Fibroblast of peridontal ligament (primary cell): ENCODE measurements at regions not wholly inside any gene's neighbourhood (a gene's known extent, or its start where the extent isn't known, plus 50 kb on each side); places are given as distances from the start of the nearest gene placed in this dataset.

ENCODE experiments used
- DNase-seq: peaks from one replicate; pipeline ENCODE4 v3.0.0-alpha.2; 2010; ENCODE audit errors: extremely low read depth

DNA sequence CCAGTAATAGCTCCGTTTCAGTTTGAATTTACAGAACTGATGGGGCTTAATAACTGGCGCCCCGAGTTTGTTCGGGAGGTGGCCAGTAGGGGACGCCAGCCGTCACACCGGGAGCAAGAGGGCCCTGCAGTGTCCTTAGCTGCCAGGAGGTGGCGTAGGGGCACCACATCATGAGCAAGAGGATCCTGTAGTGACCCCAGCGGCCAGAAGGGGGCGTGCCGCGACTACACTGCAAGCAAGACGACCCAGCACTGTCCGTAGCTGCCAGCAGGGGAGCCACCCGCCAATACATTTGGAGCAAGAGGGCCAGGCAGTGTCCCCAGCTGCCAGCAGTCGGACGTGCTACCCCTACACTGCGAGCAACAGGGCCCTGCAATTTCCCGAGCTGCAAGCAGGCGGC, 663.7 kb upstream of the B3GAT1 start:
- DNase-seq: peak; percentile 3

DNA sequence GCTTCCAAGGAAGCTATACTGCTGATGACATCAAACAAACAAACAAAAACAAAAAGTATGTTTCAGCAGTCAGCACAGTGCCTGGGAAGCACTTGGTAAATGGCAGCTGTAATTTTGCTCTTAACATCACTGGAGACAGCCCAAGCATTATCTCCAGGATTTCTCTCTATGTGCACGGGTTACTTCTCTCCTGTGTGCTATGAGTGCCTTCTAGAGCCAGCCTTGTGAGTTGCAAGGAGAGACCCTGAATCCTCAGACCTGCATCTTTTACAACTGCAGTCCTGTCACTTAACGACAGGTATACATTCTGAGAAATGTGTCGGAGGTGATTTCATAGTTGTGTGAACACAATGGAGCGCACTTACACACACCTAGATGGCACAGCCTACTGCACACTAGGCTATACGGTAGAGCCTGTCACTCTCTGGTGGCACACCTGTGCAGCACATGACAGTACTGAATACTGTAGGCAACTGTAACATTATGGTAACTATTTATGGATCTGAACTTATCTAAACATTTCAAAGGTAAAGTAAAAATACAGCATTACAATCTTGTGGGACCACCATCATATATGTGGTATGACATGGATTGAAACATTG, 662.5 kb upstream of the B3GAT1 start:
- no peak for DNase-seq

DNA sequence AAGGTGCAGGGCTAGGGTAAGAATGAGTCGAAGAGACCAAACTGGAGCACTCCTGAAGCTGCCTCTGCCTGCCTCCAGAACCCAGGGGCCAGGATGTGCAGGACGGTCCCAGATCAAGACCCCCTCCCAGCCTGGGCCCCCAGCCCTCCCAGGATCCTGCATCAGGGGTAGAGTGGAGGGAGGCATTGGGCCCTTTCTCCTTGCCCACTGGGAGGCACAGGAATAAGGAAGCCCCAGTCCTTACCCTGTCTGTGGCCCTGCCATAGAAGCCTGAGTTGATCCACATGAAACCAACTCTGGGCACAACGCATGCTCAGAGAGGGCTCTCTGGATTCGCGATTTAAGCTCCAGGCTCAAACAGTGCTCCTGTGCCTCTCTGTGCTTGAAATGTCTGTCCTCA, 661.8 kb upstream of the B3GAT1 start:
- no peak for DNase-seq

DNA sequence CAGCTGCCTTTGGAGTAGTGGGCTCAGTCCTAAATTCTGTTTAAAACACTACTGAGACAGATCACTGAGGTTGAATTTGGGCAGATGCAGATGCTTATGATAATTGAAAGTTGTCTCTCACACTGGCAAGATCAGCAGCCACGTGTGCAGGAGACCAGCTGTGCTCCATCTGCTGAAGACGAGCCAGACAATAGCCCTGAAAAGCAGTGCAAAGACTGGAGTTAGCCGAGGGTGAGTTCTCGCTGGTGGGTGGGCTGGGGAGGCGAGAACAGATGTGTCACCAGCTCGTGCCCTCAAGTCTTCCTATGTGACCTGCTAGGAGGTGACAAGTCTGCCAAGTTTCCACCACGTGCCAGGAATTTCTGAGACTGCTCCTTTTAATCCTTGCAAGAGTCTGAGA, 661.3 kb upstream of the B3GAT1 start:
- no peak for DNase-seq

DNA sequence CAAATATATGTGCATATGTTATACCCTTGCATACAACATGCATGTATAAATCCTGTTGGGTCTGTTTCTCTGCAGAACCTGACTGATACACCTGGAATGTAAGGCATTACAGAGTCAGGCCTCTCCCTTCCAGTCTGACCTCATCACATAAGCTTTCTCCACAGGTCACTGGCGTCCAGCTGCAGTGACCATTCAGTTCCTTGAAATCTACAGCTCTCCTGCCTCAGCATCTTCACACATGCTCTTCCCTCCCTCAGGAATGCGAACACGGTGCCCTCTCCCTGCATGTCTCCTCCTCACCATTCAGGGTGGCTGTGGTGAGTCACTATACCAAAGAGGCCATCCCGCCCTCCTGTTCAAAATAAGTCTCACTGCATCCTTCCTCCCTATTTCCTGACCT, 657.8 kb upstream of the B3GAT1 start:
- DNase-seq: no peak

DNA sequence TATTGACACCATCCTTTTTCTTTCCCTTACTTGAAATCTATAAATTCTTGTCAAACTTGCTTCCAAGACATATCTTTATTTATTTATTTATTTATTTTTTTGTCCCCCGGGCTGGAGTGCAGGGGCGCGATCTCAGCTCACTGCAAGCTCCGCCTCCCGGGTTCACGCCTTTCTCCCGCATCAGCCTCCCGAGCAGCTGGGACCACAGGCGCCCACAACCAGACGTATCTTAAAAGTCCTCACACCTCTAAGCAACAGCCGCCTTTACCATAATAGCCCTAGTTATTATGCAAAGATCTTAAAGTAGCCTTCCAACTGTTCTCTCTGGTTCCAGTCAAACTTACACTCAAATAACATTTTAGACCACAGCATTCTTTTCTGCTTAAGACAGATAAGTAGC, 657.0 kb upstream of the B3GAT1 start:
- no peak for DNase-seq

DNA sequence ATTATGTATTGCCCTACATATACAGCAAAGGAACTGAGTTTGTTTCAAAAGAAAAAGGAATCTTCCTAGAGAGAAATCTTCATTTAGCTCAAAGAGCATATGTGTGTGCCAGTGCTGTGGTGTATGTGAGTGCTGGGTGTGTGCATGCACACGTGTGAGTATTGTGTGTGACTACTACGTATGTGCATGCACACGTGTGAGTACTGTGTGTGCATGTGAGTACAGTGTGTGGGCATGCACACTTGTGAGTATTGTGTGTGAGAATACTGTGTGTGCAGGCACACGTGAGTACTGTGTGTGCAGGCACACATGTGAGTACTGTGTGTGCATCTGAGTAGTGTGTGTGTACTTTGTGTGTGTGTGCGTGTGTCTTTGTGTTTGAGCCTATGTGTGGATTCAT, 651.0 kb upstream of the B3GAT1 start:
- no peak for DNase-seq

DNA sequence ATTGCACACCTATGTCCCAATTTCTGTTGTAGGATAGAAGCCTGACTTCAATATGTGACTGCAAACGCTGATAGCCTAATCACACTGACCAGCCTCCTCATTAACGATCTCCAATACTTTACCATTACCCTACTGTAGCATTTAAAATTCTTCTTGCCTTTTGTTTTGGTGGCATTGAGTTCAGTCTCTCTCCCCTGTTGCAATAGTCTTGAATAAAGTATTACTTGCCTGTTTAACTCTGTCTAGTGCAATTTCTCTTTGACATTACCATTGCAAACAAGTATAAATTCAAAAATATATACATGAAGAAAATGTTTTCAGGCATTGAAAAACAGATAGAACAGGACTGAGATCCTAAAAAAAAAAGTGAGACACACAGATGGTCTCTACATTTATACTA, 649.1 kb upstream of the B3GAT1 start:
- no peak for DNase-seq

DNA sequence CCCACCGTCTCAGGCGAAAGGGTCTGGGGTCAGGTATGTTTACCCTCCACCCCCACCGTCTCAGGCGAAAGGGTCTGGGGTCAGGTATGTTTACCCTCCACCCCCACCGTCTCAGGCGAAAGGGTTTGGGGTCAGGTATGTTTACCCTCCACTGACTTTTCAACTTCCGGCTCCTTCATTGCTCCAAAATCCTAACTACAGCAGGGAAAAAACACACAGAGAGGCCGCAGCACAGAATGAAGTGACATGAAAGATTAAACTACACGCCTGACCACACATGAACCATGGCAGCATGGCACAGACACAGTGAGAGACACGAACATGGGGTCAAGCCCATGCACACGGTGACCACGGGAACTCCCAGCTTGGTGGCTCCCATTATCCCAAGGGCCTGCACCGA, 634.9 kb upstream of the B3GAT1 start:
- DNase-seq: no peak

DNA sequence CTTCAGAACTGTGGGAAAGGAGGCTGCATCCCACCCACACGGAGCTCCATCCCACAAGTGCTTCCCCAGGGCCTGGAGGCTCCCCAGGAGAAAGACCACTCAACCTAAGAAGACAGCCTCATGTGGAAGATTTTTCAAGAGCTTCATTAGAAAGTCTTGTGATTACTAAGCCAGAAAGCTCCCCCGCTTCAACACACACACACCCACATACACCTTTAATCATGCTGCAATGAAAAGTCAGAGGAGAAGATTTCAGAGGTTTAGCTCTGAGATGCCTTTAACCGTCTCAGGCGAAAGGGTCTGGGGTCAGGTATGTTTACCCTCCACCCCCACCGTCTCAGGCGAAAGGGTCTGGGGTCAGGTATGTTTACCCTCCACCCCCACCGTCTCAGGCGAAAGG, 634.5 kb upstream of the B3GAT1 start:
- no peak for DNase-seq

DNA sequence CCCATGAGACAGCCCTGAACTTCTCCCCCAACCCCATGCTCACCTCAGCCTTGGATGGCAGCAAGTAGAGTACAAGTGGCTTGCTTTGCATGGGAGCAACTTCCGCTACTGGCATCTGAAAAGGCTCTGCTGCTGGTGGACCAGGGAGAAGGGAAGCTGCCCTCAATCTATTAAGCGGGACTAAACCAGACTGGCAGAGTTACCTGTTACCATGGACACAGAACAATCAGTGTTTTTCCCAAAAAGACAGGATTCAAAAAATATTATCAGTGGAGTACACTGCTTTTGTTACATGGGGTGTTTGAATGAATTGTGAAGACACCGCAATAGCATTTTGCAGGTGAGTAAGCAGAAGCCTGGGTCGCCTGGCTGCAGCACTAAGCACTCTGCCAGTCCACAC, 631.4 kb upstream of the B3GAT1 start:
- DNase-seq: no peak

DNA sequence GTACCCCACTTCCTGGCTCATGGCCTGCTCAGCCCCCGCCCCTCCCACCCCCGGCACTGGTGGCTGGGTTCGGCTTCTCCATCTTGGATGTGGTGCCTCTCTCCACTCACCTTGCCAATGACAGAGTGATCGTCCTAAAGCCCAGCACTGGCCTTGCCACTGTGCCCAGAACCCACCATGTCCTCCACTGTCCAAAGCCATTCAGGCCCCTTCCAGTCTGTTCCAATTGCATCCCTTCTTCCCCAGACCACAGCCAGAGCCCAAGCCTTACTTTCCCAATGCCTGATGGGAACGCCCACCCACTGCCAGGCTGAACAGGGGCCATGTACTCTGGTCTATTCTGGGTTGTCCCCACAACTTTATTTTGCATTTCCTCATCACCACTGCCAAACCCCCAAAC, 625.8 kb upstream of the B3GAT1 start:
- DNase-seq: no peak

DNA sequence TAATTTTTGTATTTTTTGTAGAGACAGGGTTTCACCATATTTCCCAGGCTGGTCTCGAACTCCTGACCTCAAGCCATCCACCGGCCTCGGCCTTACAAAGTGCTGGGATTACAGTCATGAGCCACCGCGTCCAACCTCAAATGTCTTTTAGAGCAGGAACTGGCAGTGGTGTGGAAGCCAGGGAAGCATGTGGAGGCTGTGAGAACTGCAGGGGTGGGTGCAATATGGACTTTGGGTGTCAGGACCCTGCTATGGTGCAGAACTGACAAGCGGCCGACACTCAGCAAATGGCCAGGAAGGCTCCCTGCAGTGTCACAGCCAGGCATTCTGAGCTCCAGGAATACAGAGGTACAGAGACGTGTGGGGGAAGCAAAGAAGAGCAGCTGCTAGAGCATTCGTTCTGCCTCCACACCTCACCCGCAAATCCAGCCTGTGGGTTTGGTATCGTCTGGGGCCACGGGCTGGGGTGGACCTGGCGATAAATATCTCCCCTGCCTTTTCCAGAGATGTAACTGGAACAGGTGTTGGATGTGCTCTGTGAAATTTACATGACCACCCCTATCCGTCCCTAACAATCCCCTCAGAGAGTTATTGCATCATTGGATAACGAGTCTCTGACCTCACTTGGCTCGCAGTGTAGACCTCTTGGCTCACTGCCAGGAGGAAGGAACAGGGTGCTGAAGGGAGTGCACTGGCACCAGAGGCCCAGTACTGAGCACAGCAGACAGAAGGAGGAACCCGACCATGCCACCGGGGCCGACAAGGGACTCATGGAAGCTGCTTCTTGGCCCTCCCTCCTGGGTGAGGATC, 624.7 kb upstream of the B3GAT1 start:
- DNase-seq: no peak

DNA sequence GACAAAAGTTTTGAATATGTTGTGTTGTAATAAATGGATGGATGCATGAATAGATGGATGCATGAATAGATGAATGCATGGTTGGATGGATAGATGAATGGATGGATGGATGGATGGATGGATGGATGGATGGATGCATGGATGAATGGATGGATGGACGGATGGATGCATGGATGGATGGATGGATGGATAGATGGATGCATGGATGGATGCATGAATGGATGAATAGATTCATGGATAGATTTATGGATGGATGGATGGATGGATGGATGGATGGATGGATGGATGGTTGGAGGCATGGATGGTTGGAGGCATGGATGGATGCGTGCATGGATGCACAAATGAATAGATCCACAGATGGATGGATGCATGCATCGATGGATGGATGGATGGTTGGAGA, 623.2 kb upstream of the B3GAT1 start:
- DNase-seq: no peak

DNA sequence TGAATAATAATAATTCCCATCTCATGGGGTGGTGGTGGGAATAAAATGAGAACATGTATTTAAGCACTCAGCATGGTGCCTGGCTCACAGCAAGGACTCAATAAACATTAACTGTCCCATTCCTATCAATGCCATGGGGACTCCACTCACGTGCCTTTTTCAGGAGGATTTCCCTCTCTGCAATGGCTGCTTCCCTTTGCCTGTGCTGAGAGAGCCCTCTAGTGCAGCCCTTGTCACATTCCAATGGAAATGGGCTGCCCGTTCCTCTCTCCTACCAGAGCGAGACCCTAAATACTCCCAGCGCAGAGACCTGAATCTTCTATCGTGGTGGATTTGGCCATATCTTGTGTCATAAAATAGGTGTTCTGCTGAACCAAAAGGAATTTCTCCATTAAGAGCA, 621.5 kb upstream of the B3GAT1 start:
- DNase-seq: no peak

DNA sequence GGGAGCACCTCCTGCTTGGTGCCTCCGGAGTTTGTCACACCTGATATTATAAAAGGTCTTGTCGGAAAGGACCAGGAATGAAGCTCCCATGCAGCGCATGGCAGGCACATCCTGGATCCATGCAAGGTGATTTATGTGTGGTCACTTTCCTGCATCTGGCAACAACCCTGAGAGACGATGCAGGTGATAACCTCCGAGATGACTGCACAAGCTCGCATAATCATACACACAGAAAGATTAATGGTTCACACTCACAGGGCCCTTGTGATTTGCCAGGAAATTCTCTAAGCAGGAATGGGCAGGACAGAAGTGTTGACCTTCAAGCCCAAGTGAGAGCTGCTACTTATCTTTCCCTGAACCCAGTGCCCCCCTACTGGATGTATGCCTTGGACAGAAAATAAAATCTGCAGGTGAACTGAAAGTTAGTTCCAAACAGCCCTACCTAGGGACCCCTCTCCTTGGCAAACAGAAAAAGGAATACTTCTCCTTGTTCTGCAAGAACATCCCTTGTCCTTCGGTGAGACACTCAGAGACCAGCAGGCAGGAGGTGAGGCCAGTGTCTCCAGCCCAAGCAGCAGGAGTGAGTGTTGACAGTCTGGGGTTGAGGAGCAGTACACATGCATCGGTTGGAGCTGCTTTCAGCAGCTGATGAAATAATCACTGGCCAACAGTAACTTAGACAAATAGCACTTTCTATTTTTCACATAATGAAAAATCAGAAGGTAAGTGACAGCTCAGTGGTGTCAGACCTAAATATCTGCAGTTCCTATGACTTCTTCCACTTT, 619.4 kb upstream of the B3GAT1 start:
- DNase-seq: no peak

DNA sequence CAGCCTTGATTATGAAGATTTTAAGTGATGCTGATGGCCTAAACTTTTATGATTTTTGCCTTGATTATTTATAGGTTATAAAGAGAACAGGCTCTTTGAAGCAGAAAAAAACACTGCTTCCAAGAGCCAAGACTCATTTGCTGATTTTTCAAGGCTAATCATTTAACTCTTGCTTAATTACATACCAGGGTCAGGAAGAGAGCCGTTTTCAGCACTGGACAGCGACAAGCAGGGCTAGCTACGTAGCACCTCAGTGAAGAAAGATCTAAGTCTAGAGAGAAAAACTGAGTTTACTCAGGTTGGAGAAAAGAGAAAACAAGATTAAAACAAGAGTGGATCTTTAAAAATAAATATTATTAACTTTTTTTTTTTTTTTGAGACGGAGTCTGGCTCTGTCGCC, 615.4 kb upstream of the B3GAT1 start:
- peak; percentile 14 for DNase-seq

DNA sequence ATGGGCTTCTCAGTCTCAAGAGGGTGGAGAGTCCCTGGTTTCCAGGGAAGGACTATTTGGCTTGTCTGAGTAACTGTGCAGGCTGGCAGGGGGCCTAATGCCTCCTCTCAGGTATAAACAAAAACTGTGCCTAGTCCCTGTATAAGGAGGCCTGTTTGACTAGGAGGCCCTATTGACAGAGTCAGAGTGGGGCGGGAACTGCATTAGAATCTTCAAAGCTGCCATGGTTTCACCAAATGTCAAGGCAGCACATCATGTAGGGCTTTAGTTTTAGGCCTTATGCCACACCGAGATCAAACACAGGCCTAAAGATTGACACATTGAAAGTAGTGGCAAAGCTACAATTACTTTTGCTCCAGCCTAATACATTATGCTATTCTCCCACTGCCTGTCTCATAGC, 611.5 kb upstream of the B3GAT1 start:
- no peak for DNase-seq

DNA sequence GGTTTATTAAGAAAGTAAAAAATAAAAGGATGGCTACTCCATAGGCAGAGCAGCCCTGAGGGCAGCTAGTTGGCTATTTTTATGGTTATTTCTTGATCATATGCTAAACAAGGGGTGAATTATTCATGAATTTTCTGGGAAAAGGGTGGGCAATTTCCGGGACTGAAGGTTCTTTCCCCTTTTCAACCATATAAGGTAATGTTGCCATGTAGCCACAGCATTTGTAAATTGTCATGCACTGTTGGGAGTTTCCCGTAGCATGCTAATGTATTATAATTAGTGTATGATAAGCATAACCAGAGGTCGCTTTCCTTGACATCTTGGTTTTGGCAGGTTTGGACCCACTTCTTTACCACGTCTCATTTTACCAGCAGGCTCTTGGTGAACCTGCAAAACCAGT, 610.4 kb upstream of the B3GAT1 start:
- DNase-seq: no peak

DNA sequence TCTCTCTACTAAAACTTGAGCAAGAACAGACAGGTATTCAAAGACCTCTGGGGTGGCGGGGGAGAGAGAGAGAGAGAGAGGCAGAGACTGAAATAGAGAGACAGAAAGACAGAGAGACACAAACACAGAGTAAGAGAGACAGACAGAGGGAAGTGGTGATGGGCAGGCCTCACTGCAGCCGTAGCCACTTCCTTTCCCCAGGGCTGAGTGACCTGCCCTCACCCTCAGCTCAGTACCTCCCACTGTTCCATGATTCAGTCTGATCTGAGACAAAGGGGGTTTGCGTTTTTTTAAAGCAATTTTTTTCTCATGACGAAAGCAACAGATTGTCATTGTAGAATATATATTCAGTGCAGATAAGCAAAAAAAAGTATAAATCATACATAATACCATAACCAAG, 607.9 kb upstream of the B3GAT1 start:
- no peak for DNase-seq

DNA sequence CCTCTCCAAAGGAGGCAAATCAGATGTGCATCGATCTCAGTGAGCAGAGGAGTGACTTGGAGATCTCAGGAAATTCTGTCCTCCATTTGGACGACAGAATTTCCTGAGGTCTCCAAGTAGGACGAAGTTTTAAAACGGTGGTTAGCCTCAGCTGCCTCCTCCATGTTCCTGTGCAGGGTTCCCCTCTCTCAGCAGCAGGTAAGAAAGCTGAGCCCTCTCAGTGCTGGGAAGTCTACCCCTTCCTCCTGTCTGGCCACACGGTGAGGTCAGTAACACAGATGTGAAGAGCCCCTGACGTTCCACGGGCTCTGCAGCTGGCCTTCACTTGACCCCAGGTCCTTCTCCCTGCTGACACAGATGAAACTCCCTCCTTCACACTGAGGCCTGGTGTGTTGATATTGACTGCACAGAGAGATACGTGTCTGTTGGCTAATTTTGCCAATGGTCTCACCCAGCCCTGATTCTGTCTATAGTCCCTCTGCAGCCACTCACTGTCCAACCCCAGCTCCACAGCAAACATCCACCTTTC, 607.4 kb upstream of the B3GAT1 start:
- no peak for DNase-seq

DNA sequence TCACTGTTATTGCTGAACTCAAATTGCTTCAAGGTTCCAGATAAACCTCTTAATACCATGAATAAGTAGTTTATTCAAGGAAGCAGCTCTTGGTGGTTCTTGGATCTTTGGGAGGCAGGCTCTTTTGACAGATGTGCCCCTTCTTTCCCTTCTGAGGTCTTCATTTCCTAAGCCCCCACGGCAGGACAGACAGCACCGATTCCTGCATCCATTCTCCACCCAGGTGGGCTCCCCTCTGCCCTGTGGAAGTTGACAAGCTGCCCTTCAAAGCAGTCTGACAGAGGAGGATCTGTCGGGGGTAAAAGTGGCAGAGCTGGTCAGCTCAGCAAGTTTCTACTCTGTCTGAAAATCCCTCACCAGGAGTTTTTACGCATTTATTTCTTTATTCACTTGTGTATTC, 605.3 kb upstream of the B3GAT1 start:
- no peak for DNase-seq

DNA sequence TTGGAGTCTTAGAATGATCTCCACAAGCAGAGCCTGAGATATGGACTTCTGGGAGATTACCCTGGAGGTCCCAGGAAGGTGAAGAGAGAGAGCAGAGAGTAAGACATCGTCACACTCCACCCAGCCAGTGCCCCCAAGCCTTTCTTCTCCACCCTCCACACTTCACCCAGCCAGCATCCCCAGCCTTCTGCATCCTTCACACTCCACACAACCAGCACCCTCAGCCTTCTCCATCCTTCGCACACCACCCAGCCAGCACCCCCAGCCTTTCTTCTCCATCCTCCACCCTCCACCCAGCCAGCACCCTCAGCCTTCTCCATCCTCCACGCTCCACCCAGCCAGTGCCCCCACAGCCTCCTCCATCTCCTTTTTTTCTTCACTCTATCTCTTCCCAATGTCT, 603.9 kb upstream of the B3GAT1 start:
- DNase-seq: no peak
